HCT116 (cell line): ENCODE measurements at regions not wholly inside any gene's neighbourhood (a gene's known extent, or its start where the extent isn't known, plus 50 kb on each side); places are given as distances from the start of the nearest gene placed in this dataset.

ENCODE experiments used
- ATAC-seq: fragments of 200-7000 bp; cut with Tn5 transposase; 2 replicates; pipeline ENCODE4 v1.9.1; 2020; ENCODE audit warnings: mild to moderate bottlenecking, moderate library complexity
- BruUV-seq: library from RNA; stranded (reverse); fragments of 400-500 nt; replicated peaks from 2 replicates; lab custom pipeline; 2021; lab: Mats Ljungman, UMichigan
- CTCF ChIA-PET: fragments of 300-600 bp; sonication (Branson Sonifier 250); formaldehyde crosslinking; loops from one replicate; lab custom pipeline; 2021; ENCODE audit warnings: antibody characterized with exemption; lab: Charles Lee
- POLR2A ChIA-PET: fragments of 300-600, 350-600 bp; sonication (Branson Sonifier 250); formaldehyde crosslinking; loops from one replicate; lab custom pipeline; 2021; ENCODE audit warnings: antibody characterized with exemption; lab: Charles Lee
- RAD21 ChIA-PET, 2 experiments: fragments of 300-600 bp; sonication (Branson Sonifier 250); formaldehyde crosslinking; loops; one replicate each; lab custom pipeline; 2023; ENCODE audit warnings: low total read pairs in 2 of 2; ENCODE audit not compliant: uncharacterized antibody in 2 of 2, unreplicated experiment in 2 of 2, low non-redundant PET in 1 of 2; lab: Charles Lee
- DNase-seq: peaks from one replicate; pipeline ENCODE4 v3.0.0-alpha.2; 2010; ENCODE audit warnings: low read depth, low spot score
- H2AFZ ChIP-seq: fragments of 200-600 bp; shearing (Covaris generic), sonication (generic); 2 replicates; pipeline ENCODE4 v1.6.1; 2017; ENCODE audit warnings: low read depth, mixed run types, mixed read lengths, antibody characterized with exemption, low read length; ENCODE audit not compliant: poor library complexity, severe bottlenecking
- H3K27ac ChIP-seq: 2 replicates; pipeline ENCODE4 v1.5.1; 2012; ENCODE audit warnings: low read depth, low read length
- H3K27me3 ChIP-seq: fragments of 200-600 bp; sonication (generic); 2 replicates; pipeline ENCODE4 v1.6.1; 2016; ENCODE audit warnings: mixed run types, low read length, mixed read lengths; ENCODE audit not compliant: insufficient read depth
- H3K36me3 ChIP-seq, 2 experiments: fragments of 200-500 bp in 1 of 2; fragments of 200-600 bp in 1 of 2; sonication (Bioruptor generic) in 1 of 2; sonication (generic) in 1 of 2; 2 replicates each; pipeline versions ENCODE4 v1.5.1 to v1.6.1; 2014 to 2016; ENCODE audit warnings: low read length in 2 of 2, inconsistent platforms in 1 of 2, mixed read lengths in 1 of 2, mixed run types in 1 of 2; ENCODE audit not compliant: insufficient read depth in 2 of 2, control insufficient read depth in 1 of 2
- H3K4me1 ChIP-seq, 2 experiments: fragments of 200-600 bp in 1 of 2; sonication (generic) in 1 of 2; 2 replicates each; pipeline versions ENCODE4 v1.5.1 to v1.6.1; 2012 to 2017; ENCODE audit warnings: low read length in 2 of 2, inconsistent platforms in 1 of 2, mild to moderate bottlenecking in 1 of 2, mixed read lengths in 1 of 2, mixed run types in 1 of 2, moderate library complexity in 1 of 2; ENCODE audit not compliant: insufficient read depth in 2 of 2, control insufficient read depth in 1 of 2
- H3K4me2 ChIP-seq: fragments of 200-600 bp; sonication (generic); 2 replicates; pipeline ENCODE4 v1.6.1; 2017; ENCODE audit warnings: mixed run types, low read length, mixed read lengths
- H3K4me3 ChIP-seq, 2 experiments: fragments of 200-600 bp in 1 of 2; sonication (generic) in 1 of 2; replicated peaks in 1 of 2; 2 replicates each; pipeline ENCODE4 v1.5.1; 2011 to 2016; ENCODE audit warnings: low read length in 2 of 2, control low read depth in 1 of 2, low read depth in 1 of 2, mild to moderate bottlenecking in 1 of 2, mixed read lengths in 1 of 2, mixed run types in 1 of 2
- H3K79me2 ChIP-seq: fragments of 200-600 bp; sonication (generic); 2 replicates; pipeline ENCODE4 v1.6.1; 2017; ENCODE audit warnings: mild to moderate bottlenecking, mixed run types, low read length, moderate library complexity, mixed read lengths; ENCODE audit not compliant: insufficient read depth
- H3K9ac ChIP-seq: fragments of 200-600 bp; sonication (generic); 2 replicates; pipeline ENCODE4 v1.6.1; 2016; ENCODE audit warnings: low read length, mixed read lengths
- H3K9me2 ChIP-seq: fragments of 200-600 bp; sonication (generic), shearing (Covaris generic); 2 replicates; pipeline ENCODE4 v1.6.1; 2017; ENCODE audit warnings: mixed run types, mild to moderate bottlenecking, moderate library complexity; ENCODE audit not compliant: insufficient read depth
- H3K9me3 ChIP-seq, 2 experiments: fragments of 200-500 bp in 1 of 2; fragments of 200-600 bp in 1 of 2; sonication (Bioruptor generic) in 1 of 2; sonication (generic) in 1 of 2; 2 replicates each; pipeline ENCODE4 v1.6.1; 2014 to 2017; ENCODE audit warnings: low read length in 2 of 2, mixed read lengths in 2 of 2, inconsistent platforms in 1 of 2, low read depth in 1 of 2, mild to moderate bottlenecking in 1 of 2, mixed run types in 1 of 2, moderate library complexity in 1 of 2; ENCODE audit not compliant: control insufficient read depth in 1 of 2, insufficient read depth in 1 of 2
- H4K20me1 ChIP-seq: fragments of 200-600 bp; sonication (generic), shearing (Covaris generic); 2 replicates; pipeline ENCODE4 v1.6.1; 2017; ENCODE audit warnings: mixed run types, mild to moderate bottlenecking, moderate library complexity; ENCODE audit not compliant: insufficient read depth
- CEBPB ChIP-seq: IDR thresholded peaks from 2 replicates; pipeline ENCODE4 v1.6.1; 2012; ENCODE audit warnings: low read depth
- EGR1 ChIP-seq: IDR thresholded peaks from 2 replicates; pipeline ENCODE4 v1.6.1; 2012; ENCODE audit warnings: low read depth
- ELF1 ChIP-seq: IDR thresholded peaks from 2 replicates; pipeline ENCODE4 v1.6.1; 2012; ENCODE audit warnings: low read depth, borderline replicate concordance
- FOSL1 ChIP-seq: IDR thresholded peaks from 2 replicates; pipeline ENCODE4 v1.6.1; 2012; ENCODE audit warnings: low read depth
- JUND ChIP-seq: IDR thresholded peaks from 2 replicates; pipeline ENCODE4 v1.6.1; 2012
- RAD21 ChIP-seq: IDR thresholded peaks from 2 replicates; pipeline ENCODE4 v1.6.1; 2012; ENCODE audit warnings: low read depth, mild to moderate bottlenecking
- SIN3A ChIP-seq: IDR thresholded peaks from 2 replicates; pipeline ENCODE4 v1.6.1; 2012; ENCODE audit warnings: low read depth
- SP1 ChIP-seq: IDR thresholded peaks from 2 replicates; pipeline ENCODE4 v1.6.1; 2012; ENCODE audit warnings: low read depth
- ZFX ChIP-seq: fragments of 450-650 bp; IDR thresholded peaks from 2 replicates; pipeline ENCODE4 v1.6.1; 2017
- ZNF274 ChIP-seq: fragments of 200-500 bp; sonication (Bioruptor generic); IDR thresholded peaks from 2 replicates; pipeline ENCODE4 v1.6.1; 2014; ENCODE audit warnings: mild to moderate bottlenecking, low read depth, low read length, inconsistent platforms
- intact Hi-C: fragments of 100-400 bp; cut with micrococcal nuclease; formaldehyde crosslinking; loops from 2 replicates; pipeline ENCODE4 v1.10.0; 2022
- TF ChIP-seq, protein P1 (sequence below): IDR thresholded peaks from 2 replicates; pipeline ENCODE4 v1.6.1; 2011; ENCODE audit warnings: mild to moderate bottlenecking, low read length, moderate library complexity; ENCODE audit not compliant: insufficient replicate concordance; ENCODE audit errors: extremely low read depth
- TF ChIP-seq, protein P2 (sequence below): IDR thresholded peaks from 2 replicates; pipeline ENCODE4 v1.6.1; 2012

DNA sequence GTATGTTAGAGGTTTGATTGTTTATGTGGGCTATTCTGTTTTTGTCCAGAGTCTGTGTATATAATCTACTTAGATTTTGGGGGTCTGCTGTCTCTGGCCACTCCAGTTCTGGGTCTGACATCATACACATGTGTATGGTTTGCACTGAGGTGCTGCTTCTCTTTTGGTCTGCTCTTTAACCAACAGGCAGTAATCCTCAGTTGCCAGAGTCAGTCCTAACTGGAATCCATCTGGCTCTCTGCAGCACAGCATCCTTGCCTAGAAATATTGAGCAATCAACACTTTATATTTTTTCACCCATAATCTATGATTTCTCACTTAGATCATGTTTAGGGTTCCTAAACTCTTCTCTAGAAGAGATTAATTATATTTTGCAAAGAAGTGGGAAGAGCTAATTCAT, 98.3 kb upstream of the SFRP2 start:
- intact Hi-C loops: no loop called here
- CTCF ChIA-PET: no interaction called here
- Histone ChIP-seq H3K4me2 (no peak overlapping the region), H3K27ac (no peak overlapping the region), H3K9ac (no peak overlapping the region), H3K9me3 (no peaks in the 10 kb centered on the region), H3K36me3 (no peaks in the 10 kb centered on the region), H2AFZ (no peak overlapping the region), H3K9me2 (peaks cover 3% of the 10 kb centered on the region; the same call in 1 of the 2 replicates), H3K79me2 (no peaks in the 10 kb centered on the region), H3K4me3 (no peak overlapping the region), H4K20me1 (no peaks in the 10 kb centered on the region), H3K4me1 (no peaks in the 10 kb centered on the region), H3K27me3 (no peaks in the 10 kb centered on the region)
- DNase-seq (no peak), ATAC-seq (no peak)
- no TSS peak for BruUV-seq
- TF ChIP-seq SP1: no peak
- TF ChIP-seq RAD21: no peak
- TF ChIP-seq JUND: no peak
- no peak for TF ChIP-seq ZNF274
- TF ChIP-seq ZFX: no peak
- TF ChIP-seq, protein P1, sequence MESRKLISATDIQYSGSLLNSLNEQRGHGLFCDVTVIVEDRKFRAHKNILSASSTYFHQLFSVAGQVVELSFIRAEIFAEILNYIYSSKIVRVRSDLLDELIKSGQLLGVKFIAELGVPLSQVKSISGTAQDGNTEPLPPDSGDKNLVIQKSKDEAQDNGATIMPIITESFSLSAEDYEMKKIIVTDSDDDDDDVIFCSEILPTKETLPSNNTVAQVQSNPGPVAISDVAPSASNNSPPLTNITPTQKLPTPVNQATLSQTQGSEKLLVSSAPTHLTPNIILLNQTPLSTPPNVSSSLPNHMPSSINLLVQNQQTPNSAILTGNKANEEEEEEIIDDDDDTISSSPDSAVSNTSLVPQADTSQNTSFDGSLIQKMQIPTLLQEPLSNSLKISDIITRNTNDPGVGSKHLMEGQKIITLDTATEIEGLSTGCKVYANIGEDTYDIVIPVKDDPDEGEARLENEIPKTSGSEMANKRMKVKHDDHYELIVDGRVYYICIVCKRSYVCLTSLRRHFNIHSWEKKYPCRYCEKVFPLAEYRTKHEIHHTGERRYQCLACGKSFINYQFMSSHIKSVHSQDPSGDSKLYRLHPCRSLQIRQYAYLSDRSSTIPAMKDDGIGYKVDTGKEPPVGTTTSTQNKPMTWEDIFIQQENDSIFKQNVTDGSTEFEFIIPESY: no peak
- TF ChIP-seq CEBPB: no peak
- no peak for TF ChIP-seq FOSL1
- TF ChIP-seq SIN3A: no peak
- RAD21 ChIA-PET: no interaction called here
- POLR2A ChIA-PET: no interaction called here

DNA sequence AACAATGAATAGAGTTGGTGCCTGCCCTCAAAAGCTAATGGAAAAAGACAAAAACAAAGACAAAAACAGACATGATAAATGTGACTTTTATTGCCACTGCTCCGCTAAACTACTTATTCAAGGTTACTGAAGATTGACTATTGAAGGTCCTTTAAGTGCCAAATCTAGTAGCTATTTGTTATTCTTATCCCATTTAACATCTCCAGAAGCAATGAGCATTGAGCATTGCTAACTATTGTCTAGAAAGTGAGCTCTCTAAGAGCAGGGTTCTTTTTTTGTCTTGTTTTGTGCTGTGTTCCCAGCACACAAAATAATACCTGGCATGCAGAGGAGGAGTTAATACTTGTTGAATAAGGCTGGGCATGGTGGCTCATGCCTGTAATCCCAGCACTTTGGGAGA, 95.4 kb upstream of the SFRP2 start:
- no peak for TF ChIP-seq EGR1
- no peak for TF ChIP-seq ELF1
- TF ChIP-seq ZNF274: no peak
- TF ChIP-seq, protein P2, sequence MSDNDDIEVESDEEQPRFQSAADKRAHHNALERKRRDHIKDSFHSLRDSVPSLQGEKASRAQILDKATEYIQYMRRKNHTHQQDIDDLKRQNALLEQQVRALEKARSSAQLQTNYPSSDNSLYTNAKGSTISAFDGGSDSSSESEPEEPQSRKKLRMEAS: no peak
- no peak overlapping the region for H3K4me3 ChIP-seq

More for the DNA sequence above, 95.4 kb upstream of the SFRP2 start:
- no peaks in the 10 kb centered on the region for H3K79me2 ChIP-seq
- H3K36me3 ChIP-seq: no peaks in the 10 kb centered on the region
- BruUV-seq: no TSS peak
- no peaks in the 10 kb centered on the region for H3K27me3 ChIP-seq
- no peak overlapping the region for H3K9ac ChIP-seq
- ChIA-PET CTCF (no interaction called here), POLR2A (no interaction called here), RAD21 (no interaction called here)
- H3K4me2 ChIP-seq: no peak overlapping the region
- ATAC-seq (no peak), DNase-seq (no peak)
- H3K9me3 ChIP-seq: peaks cover 0 to 4% of the 10 kb centered on the region in 2 experiments; a peak in 3 of 4 replicates
- H3K27ac ChIP-seq: no peak overlapping the region
- H3K4me1 ChIP-seq: no peaks in the 10 kb centered on the region
- intact Hi-C loops: no loop called here
- H4K20me1 ChIP-seq: no peaks in the 10 kb centered on the region
- no peaks in the 10 kb centered on the region for H3K9me2 ChIP-seq
- no peak overlapping the region for H2AFZ ChIP-seq
